Activated naive CD8-positive, alpha-beta T cell treated with anti-CD3 and anti-CD28 coated beads for 36 hours (primary cell): ENCODE measurements at regions not wholly inside any gene's neighbourhood (a gene's known extent, or its start where the extent isn't known, plus 50 kb on each side); places are given as distances from the start of the nearest gene placed in this dataset.

Source experiments
- DNase-seq: peaks from one replicate; pipeline ENCODE4 v3.0.0; 2021
- H3K27ac Mint-ChIP-seq: one replicate; pipeline ENCODE4 v1.8.0; 2022; ENCODE audit warnings: mild to moderate bottlenecking, moderate library complexity, mixed read lengths
- H3K27me3 Mint-ChIP-seq: one replicate; pipeline ENCODE4 v1.8.0; 2022; ENCODE audit warnings: mild to moderate bottlenecking, mixed read lengths
- H3K36me3 Mint-ChIP-seq: one replicate; pipeline ENCODE4 v1.8.0; 2021; ENCODE audit warnings: mild to moderate bottlenecking, mixed read lengths
- H3K4me1 Mint-ChIP-seq: one replicate; pipeline ENCODE4 v1.8.0; 2021; ENCODE audit warnings: mixed read lengths
- H3K4me3 Mint-ChIP-seq: one replicate; pipeline ENCODE4 v1.8.0; 2022; ENCODE audit warnings: mild to moderate bottlenecking, moderate library complexity, mixed read lengths
- H3K9me3 Mint-ChIP-seq: one replicate; pipeline ENCODE4 v1.8.0; 2022; ENCODE audit warnings: mixed read lengths

- Mint-ChIP-seq H3K27ac (no peak overlapping the region), H3K4me1 (no peaks in the 10 kb centered on the region), H3K4me3 (no peak overlapping the region), H3K9me3 (peaks cover 1% of the 10 kb centered on the region), H3K36me3 (no peaks in the 10 kb centered on the region), H3K27me3 (no peaks in the 10 kb centered on the region)
- DNase-seq = no peak
Measured at GRCh38 chrX:46295963-46296362, 249.3 kb downstream of the ZNF674 start.

- Mint-ChIP-seq H3K4me3 (no peak overlapping the region), H3K27ac (no peak overlapping the region), H3K36me3 (no peaks in the 10 kb centered on the region), H3K4me1 (no peaks in the 10 kb centered on the region), H3K9me3 (peaks cover 1% of the 10 kb centered on the region), H3K27me3 (no peaks in the 10 kb centered on the region)
- DNase-seq = no peak
Measured at GRCh38 chrX:46294234-46294633, 251.0 kb downstream of the ZNF674 start.

GRCh38 chrX:46279925-46280313 lies 265.3 kb downstream of the ZNF674 start:
- Mint-ChIP-seq H3K36me3 (no peaks in the 10 kb centered on the region), H3K9me3 (no peaks in the 10 kb centered on the region), H3K27ac (peak overlapping the region; percentile 72), H3K4me1 (peaks cover 13% of the 10 kb centered on the region), H3K27me3 (no peaks in the 10 kb centered on the region), H3K4me3 (no peak overlapping the region)
- no peak for DNase-seq

GRCh38 chrX:46279214-46279924 lies 265.9 kb downstream of the ZNF674 start:
- no peaks in the 10 kb centered on the region for H3K9me3 Mint-ChIP-seq
- peak overlapping the region; percentile 72 for H3K27ac Mint-ChIP-seq
- H3K27me3 Mint-ChIP-seq = no peaks in the 10 kb centered on the region
- peaks cover 13% of the 10 kb centered on the region for H3K4me1 Mint-ChIP-seq
- H3K4me3 Mint-ChIP-seq = peak overlapping the region; percentile 3
- DNase-seq = peak; percentile 3
- no peaks in the 10 kb centered on the region for H3K36me3 Mint-ChIP-seq

GRCh38 chrX:46278572-46278971 lies 266.6 kb downstream of the ZNF674 start:
- H3K9me3 Mint-ChIP-seq = peaks cover 2% of the 10 kb centered on the region
- peaks cover 13% of the 10 kb centered on the region for H3K4me1 Mint-ChIP-seq
- no peaks in the 10 kb centered on the region for H3K36me3 Mint-ChIP-seq
- no peak for DNase-seq
- H3K27ac Mint-ChIP-seq = peak overlapping the region; percentile 72
- H3K4me3 Mint-ChIP-seq = no peak overlapping the region
- H3K27me3 Mint-ChIP-seq = no peaks in the 10 kb centered on the region

GRCh38 chrX:46268412-46268811 lies 276.8 kb downstream of the ZNF674 start:
- H3K36me3 Mint-ChIP-seq = no peaks in the 10 kb centered on the region
- H3K27ac Mint-ChIP-seq = no peak overlapping the region
- peaks cover 4% of the 10 kb centered on the region for H3K4me1 Mint-ChIP-seq
- DNase-seq = no peak
- H3K4me3 Mint-ChIP-seq = no peak overlapping the region
- no peaks in the 10 kb centered on the region for H3K9me3 Mint-ChIP-seq
- H3K27me3 Mint-ChIP-seq = no peaks in the 10 kb centered on the region

GRCh38 chrX:46263494-46263893 lies 281.7 kb downstream of the ZNF674 start:
- no peaks in the 10 kb centered on the region for H3K27me3 Mint-ChIP-seq
- H3K4me1 Mint-ChIP-seq = peaks cover 2% of the 10 kb centered on the region
- no peak overlapping the region for H3K4me3 Mint-ChIP-seq
- no peak for DNase-seq
- no peaks in the 10 kb centered on the region for H3K9me3 Mint-ChIP-seq
- H3K36me3 Mint-ChIP-seq = no peaks in the 10 kb centered on the region
- no peak overlapping the region for H3K27ac Mint-ChIP-seq

- peaks cover 1% of the 10 kb centered on the region for H3K4me1 Mint-ChIP-seq
- no peak overlapping the region for H3K27ac Mint-ChIP-seq
- DNase-seq = no peak
- no peaks in the 10 kb centered on the region for H3K36me3 Mint-ChIP-seq
- H3K4me3 Mint-ChIP-seq = no peak overlapping the region
- H3K9me3 Mint-ChIP-seq = no peaks in the 10 kb centered on the region
- no peaks in the 10 kb centered on the region for H3K27me3 Mint-ChIP-seq
Measured at GRCh38 chrX:46262304-46262703, 282.9 kb downstream of the ZNF674 start.

GRCh38 chrX:46260499-46260898 lies 284.7 kb downstream of the ZNF674 start:
- Mint-ChIP-seq H3K4me1 (peaks cover 3% of the 10 kb centered on the region), H3K4me3 (no peak overlapping the region), H3K27ac (no peak overlapping the region), H3K36me3 (no peaks in the 10 kb centered on the region), H3K9me3 (no peaks in the 10 kb centered on the region), H3K27me3 (no peaks in the 10 kb centered on the region)
- DNase-seq = no peak

GRCh38 chrX:46258356-46258755 lies 286.9 kb downstream of the ZNF674 start:
- no peak for DNase-seq
- Mint-ChIP-seq H3K4me1 (peaks cover 3% of the 10 kb centered on the region), H3K27me3 (no peaks in the 10 kb centered on the region), H3K9me3 (no peaks in the 10 kb centered on the region), H3K4me3 (no peak overlapping the region), H3K36me3 (no peaks in the 10 kb centered on the region), H3K27ac (no peak overlapping the region)

- H3K4me3 Mint-ChIP-seq = no peak overlapping the region
- peaks cover 3% of the 10 kb centered on the region for H3K4me1 Mint-ChIP-seq
- H3K36me3 Mint-ChIP-seq = no peaks in the 10 kb centered on the region
- no peak for DNase-seq
- H3K9me3 Mint-ChIP-seq = no peaks in the 10 kb centered on the region
- no peaks in the 10 kb centered on the region for H3K27me3 Mint-ChIP-seq
- no peak overlapping the region for H3K27ac Mint-ChIP-seq
Measured at GRCh38 chrX:46257451-46257879, 287.8 kb downstream of the ZNF674 start.

- no peak for DNase-seq
- H3K4me3 Mint-ChIP-seq = no peak overlapping the region
- no peak overlapping the region for H3K27ac Mint-ChIP-seq
- H3K4me1 Mint-ChIP-seq = peaks cover 3% of the 10 kb centered on the region
- no peaks in the 10 kb centered on the region for H3K9me3 Mint-ChIP-seq
- no peaks in the 10 kb centered on the region for H3K36me3 Mint-ChIP-seq
- H3K27me3 Mint-ChIP-seq = no peaks in the 10 kb centered on the region
Measured at GRCh38 chrX:46256875-46257274, 288.3 kb downstream of the ZNF674 start.

GRCh38 chrX:46255046-46255445 lies 290.2 kb downstream of the ZNF674 start:
- Mint-ChIP-seq H3K36me3 (no peaks in the 10 kb centered on the region), H3K9me3 (no peaks in the 10 kb centered on the region), H3K4me3 (no peak overlapping the region), H3K27ac (no peak overlapping the region), H3K27me3 (no peaks in the 10 kb centered on the region), H3K4me1 (peaks cover 3% of the 10 kb centered on the region)
- no peak for DNase-seq

GRCh38 chrX:46254641-46255040 lies 290.6 kb downstream of the ZNF674 start:
- DNase-seq = no peak
- no peak overlapping the region for H3K4me3 Mint-ChIP-seq
- no peak overlapping the region for H3K27ac Mint-ChIP-seq
- H3K36me3 Mint-ChIP-seq = no peaks in the 10 kb centered on the region
- peaks cover 3% of the 10 kb centered on the region for H3K4me1 Mint-ChIP-seq
- no peaks in the 10 kb centered on the region for H3K9me3 Mint-ChIP-seq
- no peaks in the 10 kb centered on the region for H3K27me3 Mint-ChIP-seq

- H3K9me3 Mint-ChIP-seq = no peaks in the 10 kb centered on the region
- H3K27me3 Mint-ChIP-seq = no peaks in the 10 kb centered on the region
- no peaks in the 10 kb centered on the region for H3K36me3 Mint-ChIP-seq
- no peak overlapping the region for H3K4me3 Mint-ChIP-seq
- DNase-seq = no peak
- no peaks in the 10 kb centered on the region for H3K4me1 Mint-ChIP-seq
- no peak overlapping the region for H3K27ac Mint-ChIP-seq
Measured at GRCh38 chrX:46251755-46252154, 293.5 kb downstream of the ZNF674 start.

GRCh38 chrX:46250151-46250550 lies 295.1 kb downstream of the ZNF674 start:
- Mint-ChIP-seq H3K4me3 (no peak overlapping the region), H3K36me3 (no peaks in the 10 kb centered on the region), H3K4me1 (no peaks in the 10 kb centered on the region), H3K27me3 (no peaks in the 10 kb centered on the region), H3K9me3 (no peaks in the 10 kb centered on the region), H3K27ac (no peak overlapping the region)
- DNase-seq = no peak
